ENCODE measurements at regions not wholly inside any gene's neighbourhood (a gene's known extent, or its start where the extent isn't known, plus 50 kb on each side); places are given as distances from the start of the nearest gene placed in this dataset.

DNA sequence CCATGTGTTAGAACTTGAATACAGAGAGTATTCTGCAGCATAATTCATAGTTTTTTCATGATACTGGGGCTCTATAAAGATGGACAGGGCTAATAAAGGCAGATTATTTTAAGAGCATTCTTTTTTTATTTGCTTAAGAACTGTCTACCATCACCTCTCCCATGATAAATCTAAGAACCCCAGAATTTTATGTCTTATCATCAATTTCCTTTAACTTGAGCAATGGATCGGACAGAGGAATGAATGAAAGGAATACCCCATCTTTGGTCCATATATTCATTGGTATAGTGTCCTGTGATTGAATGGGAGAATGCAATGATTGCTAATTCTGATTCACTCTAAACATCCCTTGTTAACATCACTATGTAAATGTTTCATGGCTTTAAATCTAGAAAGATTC lies 946.3 kb upstream of the LRRN3 start:
- H2AFZ ChIP-seq (ENCODE audit: low read length) = no peak overlapping the region
- H3K27me3 ChIP-seq (ENCODE audit: control insufficient read depth, insufficient read depth, low read length) = no peaks in the 10 kb centered on the region
- H4K20me1 ChIP-seq (ENCODE audit: control insufficient read depth, extremely low read depth, insufficient read depth, low read length) = no peaks in the 10 kb centered on the region
- H3K9ac ChIP-seq (ENCODE audit: insufficient read depth, low read length) = no peak overlapping the region
- no peak overlapping the region for H3K4me3 ChIP-seq (replicated peaks in 1 of 4; ENCODE audit: control extremely low read depth in 1 of 4, insufficient read depth in 1 of 4, low read depth in 3 of 4, low read length in 4 of 4)
- H3K36me3 ChIP-seq (ENCODE audit: control insufficient read depth, insufficient read depth, low read length) = no peaks in the 10 kb centered on the region
- no peak for TF ChIP-seq EZH2 (IDR thresholded peaks at IDR 0.05; ENCODE audit: low read length, missing control alignments)
- no peak for DNase-seq (ENCODE audit: low read depth in 2 of 2)
- no peaks in the 10 kb centered on the region for H3K4me1 ChIP-seq (ENCODE audit: control insufficient read depth, extremely low read depth, insufficient read depth, low read length)
- no peak overlapping the region for H3K4me2 ChIP-seq (ENCODE audit: extremely low read depth, insufficient read depth, low read length)
- no peaks in the 10 kb centered on the region for H3K9me3 ChIP-seq (ENCODE audit: control insufficient read depth, insufficient read depth, low read depth, low read length)
- no peak overlapping the region for H3K27ac ChIP-seq (ENCODE audit: insufficient read depth, low read length)
- H3K79me2 ChIP-seq (ENCODE audit: control insufficient read depth, insufficient read depth, low read length) = no peaks in the 10 kb centered on the region

DNA sequence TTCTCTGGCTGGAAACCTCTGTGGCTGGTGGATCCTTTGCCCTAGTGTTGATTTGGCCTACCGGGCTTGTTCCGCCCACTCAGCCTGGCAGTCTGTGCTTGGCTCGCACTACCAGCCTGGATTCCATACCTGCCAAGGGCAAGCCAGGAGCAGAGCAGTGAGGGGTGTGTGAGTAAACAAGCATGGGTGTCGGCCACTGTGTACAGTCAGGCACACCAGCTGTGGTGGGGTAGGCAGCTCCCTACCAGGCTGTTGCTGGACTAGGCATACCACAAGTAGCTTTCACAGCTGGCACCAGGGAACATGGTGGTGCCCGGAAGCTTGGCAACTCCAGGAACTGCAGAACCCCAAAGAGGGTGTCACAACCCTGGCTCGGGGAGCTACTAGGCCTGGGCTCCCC lies 942.9 kb upstream of the LRRN3 start:
- Histone ChIP-seq H3K27me3 (ENCODE audit: control insufficient read depth, insufficient read depth, low read length) (no peaks in the 10 kb centered on the region), H2AFZ (ENCODE audit: low read length) (no peak overlapping the region), H3K4me3 (replicated peaks in 1 of 4; ENCODE audit: control extremely low read depth in 1 of 4, insufficient read depth in 1 of 4, low read depth in 3 of 4, low read length in 4 of 4) (no peak overlapping the region), H3K9ac (ENCODE audit: insufficient read depth, low read length) (no peak overlapping the region), H3K79me2 (ENCODE audit: control insufficient read depth, insufficient read depth, low read length) (no peaks in the 10 kb centered on the region), H3K4me2 (ENCODE audit: extremely low read depth, insufficient read depth, low read length) (no peak overlapping the region), H3K27ac (ENCODE audit: insufficient read depth, low read length) (no peak overlapping the region), H3K36me3 (ENCODE audit: control insufficient read depth, insufficient read depth, low read length) (no peaks in the 10 kb centered on the region), H4K20me1 (ENCODE audit: control insufficient read depth, extremely low read depth, insufficient read depth, low read length) (no peaks in the 10 kb centered on the region), H3K4me1 (ENCODE audit: control insufficient read depth, extremely low read depth, insufficient read depth, low read length) (no peaks in the 10 kb centered on the region), H3K9me3 (ENCODE audit: control insufficient read depth, insufficient read depth, low read depth, low read length) (no peaks in the 10 kb centered on the region)
- TF ChIP-seq, protein P1, sequence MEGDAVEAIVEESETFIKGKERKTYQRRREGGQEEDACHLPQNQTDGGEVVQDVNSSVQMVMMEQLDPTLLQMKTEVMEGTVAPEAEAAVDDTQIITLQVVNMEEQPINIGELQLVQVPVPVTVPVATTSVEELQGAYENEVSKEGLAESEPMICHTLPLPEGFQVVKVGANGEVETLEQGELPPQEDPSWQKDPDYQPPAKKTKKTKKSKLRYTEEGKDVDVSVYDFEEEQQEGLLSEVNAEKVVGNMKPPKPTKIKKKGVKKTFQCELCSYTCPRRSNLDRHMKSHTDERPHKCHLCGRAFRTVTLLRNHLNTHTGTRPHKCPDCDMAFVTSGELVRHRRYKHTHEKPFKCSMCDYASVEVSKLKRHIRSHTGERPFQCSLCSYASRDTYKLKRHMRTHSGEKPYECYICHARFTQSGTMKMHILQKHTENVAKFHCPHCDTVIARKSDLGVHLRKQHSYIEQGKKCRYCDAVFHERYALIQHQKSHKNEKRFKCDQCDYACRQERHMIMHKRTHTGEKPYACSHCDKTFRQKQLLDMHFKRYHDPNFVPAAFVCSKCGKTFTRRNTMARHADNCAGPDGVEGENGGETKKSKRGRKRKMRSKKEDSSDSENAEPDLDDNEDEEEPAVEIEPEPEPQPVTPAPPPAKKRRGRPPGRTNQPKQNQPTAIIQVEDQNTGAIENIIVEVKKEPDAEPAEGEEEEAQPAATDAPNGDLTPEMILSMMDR (conservative IDR thresholded peaks at IDR 0.05 in 1 of 2, IDR thresholded peaks at IDR 0.05 in 1 of 2; ENCODE audit: low read depth in 1 of 2, low read length in 2 of 2) = no peak
- no peak for TF ChIP-seq EZH2 (IDR thresholded peaks at IDR 0.05; ENCODE audit: low read length, missing control alignments)
- no peak for DNase-seq (ENCODE audit: low read depth in 2 of 2)

DNA sequence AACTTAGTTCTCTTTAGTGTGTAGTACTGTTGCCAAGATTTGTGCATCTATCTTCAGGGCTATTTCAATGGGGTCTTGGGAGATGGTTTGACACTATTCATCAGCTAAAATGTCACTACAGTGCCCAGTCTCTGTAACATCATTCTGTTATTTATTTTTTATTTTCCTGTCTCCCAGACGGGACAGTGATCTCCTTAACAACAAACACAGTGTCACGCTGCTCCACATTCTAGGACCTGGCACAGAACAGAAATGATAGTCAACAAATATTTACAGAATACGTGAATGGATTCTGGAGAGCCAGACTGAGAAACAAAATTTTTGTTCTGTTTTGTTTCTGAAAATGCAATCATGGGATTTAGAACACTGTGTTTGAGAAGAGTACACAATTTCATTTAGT lies 937.7 kb upstream of the LRRN3 start:
- TF ChIP-seq EZH2 (IDR thresholded peaks at IDR 0.05; ENCODE audit: low read length, missing control alignments) = no peak
- TF ChIP-seq, protein P1 (conservative IDR thresholded peaks at IDR 0.05 in 1 of 2, IDR thresholded peaks at IDR 0.05 in 1 of 2; ENCODE audit: low read depth in 1 of 2, low read length in 2 of 2) = no peak
- no peak overlapping the region for H3K4me3 ChIP-seq (replicated peaks in 1 of 4; ENCODE audit: control extremely low read depth in 1 of 4, insufficient read depth in 1 of 4, low read depth in 3 of 4, low read length in 4 of 4)
- no peak overlapping the region for H3K27ac ChIP-seq (ENCODE audit: insufficient read depth, low read length)
- no peaks in the 10 kb centered on the region for H3K36me3 ChIP-seq (ENCODE audit: control insufficient read depth, insufficient read depth, low read length)
- no peak for DNase-seq (ENCODE audit: low read depth in 2 of 2)
- no peaks in the 10 kb centered on the region for H3K9me3 ChIP-seq (ENCODE audit: control insufficient read depth, insufficient read depth, low read depth, low read length)
- H4K20me1 ChIP-seq (ENCODE audit: control insufficient read depth, extremely low read depth, insufficient read depth, low read length) = no peaks in the 10 kb centered on the region
- H3K9ac ChIP-seq (ENCODE audit: insufficient read depth, low read length) = no peak overlapping the region
- H3K27me3 ChIP-seq (ENCODE audit: control insufficient read depth, insufficient read depth, low read length) = no peaks in the 10 kb centered on the region
- no peak overlapping the region for H3K4me2 ChIP-seq (ENCODE audit: extremely low read depth, insufficient read depth, low read length)
- H3K79me2 ChIP-seq (ENCODE audit: control insufficient read depth, insufficient read depth, low read length) = no peaks in the 10 kb centered on the region
- H2AFZ ChIP-seq (ENCODE audit: low read length) = no peak overlapping the region
- no peaks in the 10 kb centered on the region for H3K4me1 ChIP-seq (ENCODE audit: control insufficient read depth, extremely low read depth, insufficient read depth, low read length)

Data from fibroblast of lung (primary cell).